Stomach (tissue), 4 donors: ENCODE measurements at regions not wholly inside any gene's neighbourhood (a gene's known extent, or its start where the extent isn't known, plus 50 kb on each side); places are given as distances from the start of the nearest gene placed in this dataset.

ENCODE experiments used
- EP300 ChIP-seq: sonication (generic); formaldehyde crosslinking; IDR thresholded peaks from one replicate; pipeline ENCODE4 v1.6.1; 2017; ENCODE audit warnings: antibody characterized with exemption
- POLR2A ChIP-seq, 4 donors: fragments of 450-650 bp; IDR thresholded peaks; one replicate each; pipeline ENCODE4 v1.6.1; 2016; ENCODE audit warnings: antibody characterized with exemption in 4 of 4, control low read depth in 2 of 4, mild to moderate bottlenecking in 1 of 4, moderate library complexity in 1 of 4
- POLR2AphosphoS5 ChIP-seq, 3 donors: sonication (generic); formaldehyde crosslinking; IDR thresholded peaks; one replicate each; pipeline ENCODE4 v1.6.1; 2016; ENCODE audit warnings: antibody characterized with exemption in 3 of 3
- TF ChIP-seq, protein P1 (sequence below), 7 experiments: fragments of 450-650 bp in 4 of 7; fragments of 200-600 bp in 3 of 7; sonication (generic) in 3 of 7; IDR thresholded peaks; one replicate each; pipeline ENCODE4 v1.5.1; 2016 to 2019; ENCODE audit warnings: antibody characterized with exemption in 7 of 7, control low read depth in 2 of 7, mild to moderate bottlenecking in 1 of 7

DNA sequence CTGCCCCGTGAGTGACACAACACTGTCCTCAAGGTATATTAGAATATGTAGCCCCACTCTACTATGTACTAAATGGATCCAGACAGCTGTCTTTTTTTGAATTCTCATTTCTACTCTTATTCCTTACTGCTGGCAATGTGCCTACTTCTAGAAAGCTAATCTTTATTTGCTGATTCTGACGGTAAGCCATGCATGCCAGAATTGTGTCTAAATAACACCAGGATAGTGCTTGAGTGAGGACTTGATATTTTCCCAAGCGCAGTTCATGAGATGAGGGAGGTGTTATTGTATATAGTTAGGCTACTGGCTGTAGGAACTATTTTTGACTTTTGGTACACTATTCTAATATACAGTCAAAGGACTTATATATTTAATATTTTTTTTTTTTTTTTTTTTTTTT lies 316.2 kb upstream of the NAV3 start:
- TF ChIP-seq, protein P1, sequence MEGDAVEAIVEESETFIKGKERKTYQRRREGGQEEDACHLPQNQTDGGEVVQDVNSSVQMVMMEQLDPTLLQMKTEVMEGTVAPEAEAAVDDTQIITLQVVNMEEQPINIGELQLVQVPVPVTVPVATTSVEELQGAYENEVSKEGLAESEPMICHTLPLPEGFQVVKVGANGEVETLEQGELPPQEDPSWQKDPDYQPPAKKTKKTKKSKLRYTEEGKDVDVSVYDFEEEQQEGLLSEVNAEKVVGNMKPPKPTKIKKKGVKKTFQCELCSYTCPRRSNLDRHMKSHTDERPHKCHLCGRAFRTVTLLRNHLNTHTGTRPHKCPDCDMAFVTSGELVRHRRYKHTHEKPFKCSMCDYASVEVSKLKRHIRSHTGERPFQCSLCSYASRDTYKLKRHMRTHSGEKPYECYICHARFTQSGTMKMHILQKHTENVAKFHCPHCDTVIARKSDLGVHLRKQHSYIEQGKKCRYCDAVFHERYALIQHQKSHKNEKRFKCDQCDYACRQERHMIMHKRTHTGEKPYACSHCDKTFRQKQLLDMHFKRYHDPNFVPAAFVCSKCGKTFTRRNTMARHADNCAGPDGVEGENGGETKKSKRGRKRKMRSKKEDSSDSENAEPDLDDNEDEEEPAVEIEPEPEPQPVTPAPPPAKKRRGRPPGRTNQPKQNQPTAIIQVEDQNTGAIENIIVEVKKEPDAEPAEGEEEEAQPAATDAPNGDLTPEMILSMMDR (IDR thresholded peaks at IDR 0.05), result no peak
- TF ChIP-seq EP300 (no peak), POLR2AphosphoS5 (IDR thresholded peaks at IDR 0.05) (no peak), POLR2A (IDR thresholded peaks at IDR 0.05) (no peak)
